LNCaP clone FGC (cell line): ENCODE measurements at regions not wholly inside any gene's neighbourhood (a gene's known extent, or its start where the extent isn't known, plus 50 kb on each side); places are given as distances from the start of the nearest gene placed in this dataset.

Experiments used
- DNase-seq: peaks from one replicate; pipeline ENCODE4 v3.0.0-alpha.2; 2011; ENCODE audit warnings: low read depth
- H3K4me3 ChIP-seq: 2 replicates; pipeline ENCODE4 v1.5.1; 2011; ENCODE audit warnings: mild to moderate bottlenecking, low read depth, low read length, control low read depth
- TF ChIP-seq, protein P1 (sequence below): IDR thresholded peaks from 2 replicates; pipeline ENCODE4 v1.5.1; 2012; ENCODE audit warnings: mild to moderate bottlenecking; ENCODE audit not compliant: control insufficient read depth, insufficient read depth; ENCODE audit errors: extremely low read depth

DNA sequence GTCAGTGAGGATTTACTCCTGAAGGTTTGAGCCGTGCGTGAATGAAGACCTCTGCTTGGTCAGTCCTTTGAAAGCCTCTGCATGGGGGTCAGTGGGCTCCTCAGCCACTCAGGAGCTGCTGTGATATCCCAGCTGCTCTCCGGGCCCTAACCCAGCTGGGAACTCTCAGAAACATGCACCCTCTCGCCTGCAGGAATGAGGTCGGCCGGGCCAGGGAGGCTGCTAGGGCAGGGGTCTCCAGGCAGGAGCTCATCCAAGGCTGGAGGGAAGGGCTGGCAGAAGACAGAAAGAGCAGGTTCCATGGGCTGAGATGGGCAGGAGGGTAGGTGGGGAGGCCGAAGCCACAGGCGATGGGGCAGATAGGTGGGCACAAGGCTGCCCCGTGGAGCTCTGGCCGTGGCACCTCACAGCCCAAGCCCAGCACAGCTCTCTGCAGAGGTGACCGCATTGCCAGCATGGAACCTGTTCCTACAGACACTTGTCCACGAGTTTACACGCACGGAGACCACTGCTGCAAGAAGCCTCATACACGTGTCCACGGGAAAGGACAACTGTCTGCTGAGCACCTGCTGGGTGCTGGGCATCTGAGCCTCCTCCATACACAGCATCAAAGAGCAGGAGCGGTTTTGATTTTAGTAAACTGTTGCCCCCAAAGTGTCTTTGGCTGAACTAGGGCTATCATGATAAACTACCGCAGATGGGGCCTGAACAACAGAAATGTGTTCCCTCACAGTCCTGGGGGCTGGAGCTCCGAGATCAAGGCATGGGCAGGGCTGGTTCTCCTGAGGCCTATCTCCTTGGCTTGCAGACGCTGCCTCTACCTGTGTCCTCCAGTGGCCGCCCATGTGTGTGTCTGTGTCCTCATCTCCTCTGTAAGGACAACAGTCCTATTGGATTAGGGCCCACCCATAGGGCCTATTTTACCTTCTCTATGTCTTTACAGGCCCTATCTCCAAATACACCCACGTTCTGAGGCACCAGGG, 85.2 kb upstream of the ADAMTS2 start:
- H3K4me3 ChIP-seq, result no peak overlapping the region
- TF ChIP-seq, protein P1, sequence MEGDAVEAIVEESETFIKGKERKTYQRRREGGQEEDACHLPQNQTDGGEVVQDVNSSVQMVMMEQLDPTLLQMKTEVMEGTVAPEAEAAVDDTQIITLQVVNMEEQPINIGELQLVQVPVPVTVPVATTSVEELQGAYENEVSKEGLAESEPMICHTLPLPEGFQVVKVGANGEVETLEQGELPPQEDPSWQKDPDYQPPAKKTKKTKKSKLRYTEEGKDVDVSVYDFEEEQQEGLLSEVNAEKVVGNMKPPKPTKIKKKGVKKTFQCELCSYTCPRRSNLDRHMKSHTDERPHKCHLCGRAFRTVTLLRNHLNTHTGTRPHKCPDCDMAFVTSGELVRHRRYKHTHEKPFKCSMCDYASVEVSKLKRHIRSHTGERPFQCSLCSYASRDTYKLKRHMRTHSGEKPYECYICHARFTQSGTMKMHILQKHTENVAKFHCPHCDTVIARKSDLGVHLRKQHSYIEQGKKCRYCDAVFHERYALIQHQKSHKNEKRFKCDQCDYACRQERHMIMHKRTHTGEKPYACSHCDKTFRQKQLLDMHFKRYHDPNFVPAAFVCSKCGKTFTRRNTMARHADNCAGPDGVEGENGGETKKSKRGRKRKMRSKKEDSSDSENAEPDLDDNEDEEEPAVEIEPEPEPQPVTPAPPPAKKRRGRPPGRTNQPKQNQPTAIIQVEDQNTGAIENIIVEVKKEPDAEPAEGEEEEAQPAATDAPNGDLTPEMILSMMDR, result no peak
- no peak for DNase-seq

DNA sequence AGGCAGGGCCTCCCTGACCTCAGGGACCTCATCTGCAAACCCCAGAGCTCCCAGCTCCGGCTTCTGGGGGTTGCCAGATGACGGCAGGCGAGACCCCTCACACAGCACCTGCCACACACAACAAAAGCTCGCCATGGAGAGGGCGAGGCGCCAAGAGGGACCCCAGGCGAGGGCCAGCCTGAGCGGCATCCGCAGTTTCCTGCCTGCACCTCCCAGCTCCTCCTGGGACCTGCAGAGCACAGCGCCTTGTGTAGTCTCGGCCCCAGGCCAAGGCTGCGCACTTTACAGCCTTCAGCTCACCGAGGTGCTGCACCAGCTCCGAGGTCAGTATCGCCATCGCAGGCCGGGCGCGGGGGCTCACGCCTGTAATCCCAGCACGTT, 82.4 kb upstream of the ADAMTS2 start:
- H3K4me3 ChIP-seq, result no peak overlapping the region
- DNase-seq, result no peak
- TF ChIP-seq, protein P1, result no peak

DNA sequence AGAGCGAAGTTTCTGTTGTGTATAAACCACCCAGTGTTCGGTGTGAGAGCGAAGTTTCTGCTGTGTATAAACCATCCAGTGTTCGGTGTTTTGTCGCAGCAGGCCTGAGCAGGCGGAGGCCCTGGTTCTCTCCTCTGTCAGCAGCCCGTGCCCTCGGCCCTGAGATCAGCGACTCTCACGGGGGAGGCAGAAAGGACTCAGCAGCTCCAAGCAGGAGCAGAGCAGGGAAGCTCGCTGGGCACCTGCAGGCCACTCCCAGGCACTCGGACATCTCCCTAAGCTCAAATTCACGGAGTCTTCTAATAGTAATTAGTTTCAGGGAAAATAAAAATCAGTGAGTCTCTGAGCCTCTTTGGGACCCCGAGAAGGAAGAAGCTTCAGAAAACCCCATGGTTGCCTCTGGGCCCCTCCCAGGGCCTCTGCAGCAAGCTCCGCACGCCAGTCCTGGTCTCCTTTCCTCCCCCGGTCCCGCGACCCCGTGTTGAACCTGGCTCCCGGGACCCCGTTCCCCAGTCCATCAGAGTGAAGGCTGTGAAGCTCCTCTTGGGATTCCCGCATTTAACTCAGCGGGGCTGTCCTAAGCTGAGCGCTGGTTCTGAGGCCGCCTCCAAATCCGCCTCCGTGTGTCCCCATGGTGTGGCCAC, 81.9 kb upstream of the ADAMTS2 start:
- DNase-seq, result no peak
- TF ChIP-seq, protein P1, result no peak
- no peak overlapping the region for H3K4me3 ChIP-seq

DNA sequence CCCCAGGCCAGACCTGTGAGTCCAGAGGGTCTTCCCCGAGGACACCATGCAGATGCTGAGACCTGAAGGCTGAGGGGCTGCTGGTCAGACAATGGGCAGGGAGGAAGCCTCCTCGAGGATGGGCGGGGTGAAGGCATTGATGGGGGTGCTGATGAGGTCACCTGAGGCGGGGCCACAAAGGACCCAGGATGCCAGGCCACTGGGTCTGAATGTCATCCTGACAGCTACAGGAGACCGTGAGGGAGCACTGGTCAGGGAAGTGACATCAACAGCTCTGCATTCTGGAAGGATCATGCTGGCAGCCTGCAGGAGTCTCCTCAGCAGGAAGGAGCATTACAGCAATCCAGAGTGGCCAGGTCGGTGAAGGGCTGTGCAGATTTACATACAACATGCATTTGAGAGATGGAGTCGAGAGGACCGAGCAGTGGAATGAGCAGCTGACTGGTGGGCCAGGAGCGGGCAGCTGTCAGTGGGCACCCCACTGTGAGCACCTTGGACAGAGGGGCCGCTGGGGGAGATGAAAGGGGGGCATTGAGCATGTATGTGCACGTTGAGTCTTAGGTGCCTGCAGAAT, 77.7 kb upstream of the ADAMTS2 start:
- no peak overlapping the region for H3K4me3 ChIP-seq
- no peak for DNase-seq
- TF ChIP-seq, protein P1, result no peak

DNA sequence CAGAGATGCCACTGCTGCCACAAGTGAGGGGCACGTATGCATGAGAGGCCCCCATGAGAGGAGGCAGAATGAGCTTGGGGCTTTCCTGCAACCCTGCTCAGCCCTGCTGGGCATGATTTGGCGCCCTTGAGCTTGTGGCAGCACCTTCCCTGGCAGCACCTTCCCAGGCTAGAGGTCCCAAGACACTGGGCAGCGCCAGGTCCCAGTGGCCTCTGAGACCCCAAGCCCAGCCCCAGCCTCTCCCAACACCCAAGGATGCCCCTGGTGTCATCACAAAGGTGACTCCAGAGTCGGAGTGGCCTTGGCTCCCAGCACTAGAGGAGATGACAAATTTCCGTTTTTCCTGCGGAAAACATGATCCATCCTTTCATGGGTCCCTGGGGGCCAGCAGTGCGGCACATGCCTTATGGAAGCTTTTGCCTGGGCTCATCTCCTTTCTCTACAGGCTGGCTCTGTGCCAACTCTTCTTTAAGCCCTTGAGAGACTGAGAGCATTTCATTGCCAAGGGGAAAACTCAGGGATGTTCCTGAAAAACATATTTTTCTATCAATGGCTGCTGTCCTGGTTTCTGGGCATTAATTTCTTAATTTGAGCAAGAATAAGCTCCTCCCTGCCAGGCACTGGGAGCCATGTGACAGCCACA, 77.1 kb upstream of the ADAMTS2 start:
- TF ChIP-seq, protein P1, result no peak
- no peak for DNase-seq
- H3K4me3 ChIP-seq, result no peak overlapping the region

DNA sequence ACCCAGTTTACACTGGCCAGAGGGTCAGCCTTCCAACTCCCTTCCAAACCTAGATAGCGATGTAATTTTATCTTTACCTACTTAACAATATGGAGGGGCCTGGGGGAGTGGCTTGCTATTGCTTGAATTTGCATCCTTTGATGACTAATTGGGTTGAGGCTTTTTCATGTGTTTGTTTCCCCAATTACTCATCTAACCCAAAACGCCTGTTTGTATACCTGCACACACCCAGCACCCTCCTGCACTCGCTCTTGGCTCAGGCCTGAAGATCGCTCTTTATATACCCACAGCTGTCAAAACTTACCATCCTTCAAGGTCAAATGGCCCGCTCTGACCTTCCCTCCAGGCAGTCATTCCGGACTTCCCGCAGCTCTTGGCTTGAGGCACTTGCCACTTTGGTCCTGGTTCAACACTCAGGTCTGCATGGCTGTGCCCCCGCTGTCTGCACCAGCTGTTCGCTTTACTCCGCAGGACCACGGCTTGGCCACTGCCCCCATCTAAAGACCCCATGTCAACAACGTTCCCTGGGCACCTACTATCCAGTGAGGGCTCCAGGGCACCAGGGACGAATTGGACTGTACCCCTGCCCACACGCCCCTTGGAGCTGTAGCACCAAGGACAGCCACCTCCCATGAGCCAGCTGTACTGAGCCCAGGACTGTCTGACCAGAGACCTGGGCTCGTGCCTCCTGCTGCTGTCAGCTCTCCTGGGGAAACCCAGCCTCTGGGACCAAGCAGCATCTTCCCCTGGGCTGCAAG, 76.1 kb upstream of the ADAMTS2 start:
- no peak overlapping the region for H3K4me3 ChIP-seq
- DNase-seq, result no peak
- TF ChIP-seq, protein P1, result no peak
